Fibroblast of the conjunctiva (primary cell): ENCODE measurements at regions not wholly inside any gene's neighbourhood (a gene's known extent, or its start where the extent isn't known, plus 50 kb on each side); places are given as distances from the start of the nearest gene placed in this dataset.
"Not testable (repeated sequence)": the region's sequence is repeated elsewhere in the genome, so short reads cannot be mapped to it uniquely, and the experiment has no call there.

Experiments used
- DNase-seq: peaks from one replicate; pipeline ENCODE4 v3.0.0-alpha.2; 2010; ENCODE audit warnings: low read depth

GRCh38 chr12:73517859-73518258, 1019.8 kb upstream of the ATXN7L3B start:
- DNase-seq: no peak

- DNase-seq: no peak
Observed at GRCh38 chr12:73529231-73529630, 1008.4 kb upstream of the ATXN7L3B start.

- no peak for DNase-seq
Observed at GRCh38 chr12:73529954-73530353, 1007.7 kb upstream of the ATXN7L3B start.

- DNase-seq: no peak
Observed at GRCh38 chr12:73531752-73532151, 1005.9 kb upstream of the ATXN7L3B start.

- no peak for DNase-seq
Observed at GRCh38 chr12:73547421-73547820, 990.2 kb upstream of the ATXN7L3B start.

GRCh38 chr12:73585136-73585535, 952.5 kb upstream of the ATXN7L3B start:
- no peak for DNase-seq

GRCh38 chr12:73589220-73589619, 948.4 kb upstream of the ATXN7L3B start:
- DNase-seq: no peak

- DNase-seq: no peak
Observed at GRCh38 chr12:73598626-73599025, 939.0 kb upstream of the ATXN7L3B start.

GRCh38 chr12:73599268-73599667, 938.4 kb upstream of the ATXN7L3B start:
- no peak for DNase-seq

GRCh38 chr12:73605925-73606324, 931.7 kb upstream of the ATXN7L3B start:
- not testable (repeated sequence) for DNase-seq

- no peak for DNase-seq
Observed at GRCh38 chr12:73612551-73612950, 925.1 kb upstream of the ATXN7L3B start.

- DNase-seq: no peak
Observed at GRCh38 chr12:73623421-73623820, 914.2 kb upstream of the ATXN7L3B start.

- DNase-seq: no peak
Observed at GRCh38 chr12:73625226-73625625, 912.4 kb upstream of the ATXN7L3B start.

GRCh38 chr12:73629171-73629570, 908.5 kb upstream of the ATXN7L3B start:
- no peak for DNase-seq

- no peak for DNase-seq
Observed at GRCh38 chr12:73629893-73630831, 907.5 kb upstream of the ATXN7L3B start.

GRCh38 chr12:73632191-73632590, 905.4 kb upstream of the ATXN7L3B start:
- DNase-seq: no peak

GRCh38 chr12:73632661-73633060, 905.0 kb upstream of the ATXN7L3B start:
- no peak for DNase-seq

GRCh38 chr12:73639397-73639796, 898.2 kb upstream of the ATXN7L3B start:
- DNase-seq: not testable (repeated sequence)

GRCh38 chr12:73656375-73656774, 881.3 kb upstream of the ATXN7L3B start:
- no peak for DNase-seq

GRCh38 chr12:73659802-73660201, 877.8 kb upstream of the ATXN7L3B start:
- DNase-seq: no peak

- no peak for DNase-seq
Observed at GRCh38 chr12:73665193-73665592, 872.4 kb upstream of the ATXN7L3B start.

- DNase-seq: not testable (repeated sequence)
Observed at GRCh38 chr12:73671550-73671949, 866.1 kb upstream of the ATXN7L3B start.

GRCh38 chr12:73677520-73678291, 859.9 kb upstream of the ATXN7L3B start:
- no peak for DNase-seq
